ENCODE measurements at regions not wholly inside any gene's neighbourhood (a gene's known extent, or its start where the extent isn't known, plus 50 kb on each side); places are given as distances from the start of the nearest gene placed in this dataset.

- Histone ChIP-seq H3K9me3 (replicated peaks; ENCODE audit: control insufficient read depth, insufficient read depth, low read length) (no peaks in the 10 kb centered on the region), H3K79me2 (ENCODE audit: control insufficient read depth, insufficient read depth, low read length) (no peaks in the 10 kb centered on the region), H3K27me3 (ENCODE audit: control insufficient read depth in 2 of 2, insufficient read depth in 2 of 2, low read length in 2 of 2) (no peaks in the 10 kb centered on the region), H3K4me1 (ENCODE audit: control insufficient read depth, extremely low read depth, insufficient read depth, low read length) (no peaks in the 10 kb centered on the region), H2AFZ (ENCODE audit: low read depth, low read length) (no peak overlapping the region), H3K27ac (ENCODE audit: insufficient read depth, low read depth, low read length) (no peak overlapping the region), H3K9me1 (replicated peaks; ENCODE audit: control insufficient read depth, extremely low read depth, insufficient read depth, low read length) (no peaks in the 10 kb centered on the region), H3K9ac (replicated peaks; ENCODE audit: extremely low read depth, insufficient read depth, low read length) (no peak overlapping the region), H3K4me2 (ENCODE audit: insufficient read depth, low read length) (no peak overlapping the region), H3K4me3 (replicated peaks in 1 of 3; ENCODE audit: insufficient read depth in 1 of 3, low read depth in 1 of 3, low read length in 3 of 3) (no peak overlapping the region), H3K36me3 (ENCODE audit: control insufficient read depth in 2 of 2, extremely low read depth in 1 of 2, insufficient read depth in 2 of 2, low read length in 2 of 2) (no peaks in the 10 kb centered on the region), H4K20me1 (replicated peaks; ENCODE audit: control insufficient read depth, extremely low read depth, insufficient read depth, low read length) (no peaks in the 10 kb centered on the region)
- dilution Hi-C loops (cut with MboI; ENCODE audit: extremely low pct_ligation_motif_present, low sequenced_read_pairs), result no loop called here
- POLR2A ChIA-PET, result no interaction called here
- intact Hi-C loops (cut with micrococcal nuclease), result no loop called here
- CTCF ChIA-PET, result no interaction called here
- TF ChIP-seq POLR2A (IDR thresholded peaks at IDR 0.05; ENCODE audit: low read depth, low read length), result no peak
- TF ChIP-seq FOS (IDR thresholded peaks at IDR 0.05; ENCODE audit: borderline replicate concordance, insufficient read depth, low read length), result no peak
- TF ChIP-seq JUN (IDR thresholded peaks at IDR 0.05; ENCODE audit: borderline replicate concordance, insufficient read depth, insufficient read length, low read depth), result no peak
- TF ChIP-seq POLR2AphosphoS5 (IDR thresholded peaks at IDR 0.05; ENCODE audit: insufficient read depth, low read depth, low read length), result no peak
- TF ChIP-seq GATA2 (IDR thresholded peaks at IDR 0.05; ENCODE audit: insufficient read depth, insufficient read length, low read depth, low read length), result no peak
- TF ChIP-seq, protein P1, sequence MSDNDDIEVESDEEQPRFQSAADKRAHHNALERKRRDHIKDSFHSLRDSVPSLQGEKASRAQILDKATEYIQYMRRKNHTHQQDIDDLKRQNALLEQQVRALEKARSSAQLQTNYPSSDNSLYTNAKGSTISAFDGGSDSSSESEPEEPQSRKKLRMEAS (IDR thresholded peaks at IDR 0.05; ENCODE audit: insufficient read depth, insufficient read length), result no peak
- TF ChIP-seq EZH2 (IDR thresholded peaks at IDR 0.05; ENCODE audit: borderline replicate concordance, low read depth, low read length, severe bottlenecking), result no peak
- TF ChIP-seq MYC (IDR thresholded peaks at IDR 0.05; ENCODE audit: low read depth, low read length), result no peak
- DNase-seq (ENCODE audit: low read depth, low spot score) (no peak), FAIRE-seq (no peak)
- no TSS peak for BruUV-seq (replicated peaks)
Observed at GRCh38 chr16:55204069-55204468, 119.9 kb upstream of the IRX6 start.

- Histone ChIP-seq H3K27me3 (ENCODE audit: control insufficient read depth in 2 of 2, insufficient read depth in 2 of 2, low read length in 2 of 2) (no peaks in the 10 kb centered on the region), H3K4me1 (ENCODE audit: control insufficient read depth, extremely low read depth, insufficient read depth, low read length) (no peaks in the 10 kb centered on the region), H3K4me2 (ENCODE audit: insufficient read depth, low read length) (no peak overlapping the region), H2AFZ (ENCODE audit: low read depth, low read length) (no peak overlapping the region), H4K20me1 (replicated peaks; ENCODE audit: control insufficient read depth, extremely low read depth, insufficient read depth, low read length) (no peaks in the 10 kb centered on the region), H3K9me1 (replicated peaks; ENCODE audit: control insufficient read depth, extremely low read depth, insufficient read depth, low read length) (no peaks in the 10 kb centered on the region), H3K27ac (ENCODE audit: insufficient read depth, low read depth, low read length) (no peak overlapping the region), H3K79me2 (ENCODE audit: control insufficient read depth, insufficient read depth, low read length) (no peaks in the 10 kb centered on the region), H3K9ac (replicated peaks; ENCODE audit: extremely low read depth, insufficient read depth, low read length) (no peak overlapping the region), H3K36me3 (ENCODE audit: control insufficient read depth in 2 of 2, extremely low read depth in 1 of 2, insufficient read depth in 2 of 2, low read length in 2 of 2) (no peaks in the 10 kb centered on the region), H3K4me3 (replicated peaks in 1 of 3; ENCODE audit: insufficient read depth in 1 of 3, low read depth in 1 of 3, low read length in 3 of 3) (no peak overlapping the region), H3K9me3 (replicated peaks; ENCODE audit: control insufficient read depth, insufficient read depth, low read length) (no peaks in the 10 kb centered on the region)
- FAIRE-seq (no peak), DNase-seq (ENCODE audit: low read depth, low spot score) (no peak)
- ChIA-PET POLR2A (no interaction called here), CTCF (no interaction called here)
- dilution Hi-C loops (cut with MboI; ENCODE audit: extremely low pct_ligation_motif_present, low sequenced_read_pairs), result no loop called here
- TF ChIP-seq POLR2A (IDR thresholded peaks at IDR 0.05; ENCODE audit: low read depth, low read length) (no peak), GATA2 (IDR thresholded peaks at IDR 0.05; ENCODE audit: insufficient read depth, insufficient read length, low read depth, low read length) (no peak), EZH2 (IDR thresholded peaks at IDR 0.05; ENCODE audit: borderline replicate concordance, low read depth, low read length, severe bottlenecking) (no peak), MYC (IDR thresholded peaks at IDR 0.05; ENCODE audit: low read depth, low read length) (no peak), JUN (IDR thresholded peaks at IDR 0.05; ENCODE audit: borderline replicate concordance, insufficient read depth, insufficient read length, low read depth) (no peak), POLR2AphosphoS5 (IDR thresholded peaks at IDR 0.05; ENCODE audit: insufficient read depth, low read depth, low read length) (no peak)
- TF ChIP-seq, protein P1 (IDR thresholded peaks at IDR 0.05; ENCODE audit: insufficient read depth, insufficient read length), result no peak
- TF ChIP-seq, protein P2, sequence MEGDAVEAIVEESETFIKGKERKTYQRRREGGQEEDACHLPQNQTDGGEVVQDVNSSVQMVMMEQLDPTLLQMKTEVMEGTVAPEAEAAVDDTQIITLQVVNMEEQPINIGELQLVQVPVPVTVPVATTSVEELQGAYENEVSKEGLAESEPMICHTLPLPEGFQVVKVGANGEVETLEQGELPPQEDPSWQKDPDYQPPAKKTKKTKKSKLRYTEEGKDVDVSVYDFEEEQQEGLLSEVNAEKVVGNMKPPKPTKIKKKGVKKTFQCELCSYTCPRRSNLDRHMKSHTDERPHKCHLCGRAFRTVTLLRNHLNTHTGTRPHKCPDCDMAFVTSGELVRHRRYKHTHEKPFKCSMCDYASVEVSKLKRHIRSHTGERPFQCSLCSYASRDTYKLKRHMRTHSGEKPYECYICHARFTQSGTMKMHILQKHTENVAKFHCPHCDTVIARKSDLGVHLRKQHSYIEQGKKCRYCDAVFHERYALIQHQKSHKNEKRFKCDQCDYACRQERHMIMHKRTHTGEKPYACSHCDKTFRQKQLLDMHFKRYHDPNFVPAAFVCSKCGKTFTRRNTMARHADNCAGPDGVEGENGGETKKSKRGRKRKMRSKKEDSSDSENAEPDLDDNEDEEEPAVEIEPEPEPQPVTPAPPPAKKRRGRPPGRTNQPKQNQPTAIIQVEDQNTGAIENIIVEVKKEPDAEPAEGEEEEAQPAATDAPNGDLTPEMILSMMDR (IDR thresholded peaks at IDR 0.05; ENCODE audit: extremely low read depth in 1 of 2, insufficient read depth in 1 of 2, low read depth in 1 of 2, low read length in 2 of 2), result no peak
- intact Hi-C loops (cut with micrococcal nuclease), result no loop called here
- no TSS peak for BruUV-seq (replicated peaks)
Observed at GRCh38 chr16:55204923-55205322, 119.1 kb upstream of the IRX6 start.

Measured in endothelial cell of umbilical vein (primary cell).